Left ventricle myocardium inferior (tissue), 1 donor: ENCODE measurements at regions not wholly inside any gene's neighbourhood (a gene's known extent, or its start where the extent isn't known, plus 50 kb on each side); places are given as distances from the start of the nearest gene placed in this dataset.

Source experiments
- DNase-seq: peaks from one replicate; pipeline ENCODE4 v3.0.0-alpha.2; 2020
- H3K27ac ChIP-seq: fragments of 200-600 bp; replicated peaks from 2 replicates; pipeline ENCODE4 v1.8.0; 2021
- H3K27me3 ChIP-seq: fragments of 200-600 bp; 2 replicates; pipeline ENCODE4 v1.8.0; 2021; ENCODE audit warnings: low read depth
- H3K36me3 ChIP-seq: fragments of 200-600 bp; 2 replicates; pipeline ENCODE4 v1.8.0; 2021
- H3K4me1 ChIP-seq: fragments of 200-600 bp; 2 replicates; pipeline ENCODE4 v1.8.0; 2021
- H3K4me3 ChIP-seq: fragments of 200-600 bp; 2 replicates; pipeline ENCODE4 v1.8.0; 2021; ENCODE audit warnings: mild to moderate bottlenecking, moderate library complexity
- H3K9me3 ChIP-seq: fragments of 200-600 bp; replicated peaks from 2 replicates; pipeline ENCODE4 v1.8.0; 2021
- CTCF ChIP-seq: fragments of 200-600 bp; IDR thresholded peaks from 2 replicates; pipeline ENCODE4 v1.8.0; 2021; ENCODE audit warnings: antibody characterized with exemption, mild to moderate bottlenecking, borderline replicate concordance
- intact Hi-C: fragments of 100-400 bp; cut with micrococcal nuclease; formaldehyde crosslinking; loops from one replicate; pipeline ENCODE4 v1.11.0; 2022
- donor health status: DM: no; HTN: yes; CAD: no; lungs with severe emphysema.

- Histone ChIP-seq H3K27ac (no peak overlapping the region), H3K9me3 (no peaks in the 10 kb centered on the region), H3K27me3 (no peaks in the 10 kb centered on the region), H3K4me3 (no peak overlapping the region), H3K4me1 (no peaks in the 10 kb centered on the region), H3K36me3 (no peaks in the 10 kb centered on the region)
- intact Hi-C loops = no loop called here
- no peak for TF ChIP-seq CTCF
- DNase-seq = no peak
These were observed 129.0 kb upstream of the ATXN7L3B start for GRCh38 chr12:74408601-74409166.

GRCh38 chr12:74412606-74413230 is 124.9 kb upstream of the ATXN7L3B start:
- Histone ChIP-seq H3K4me1 (no peaks in the 10 kb centered on the region), H3K4me3 (no peak overlapping the region), H3K27me3 (no peaks in the 10 kb centered on the region), H3K27ac (no peak overlapping the region), H3K36me3 (no peaks in the 10 kb centered on the region), H3K9me3 (no peaks in the 10 kb centered on the region)
- no peak for DNase-seq
- intact Hi-C loops = no loop called here
- TF ChIP-seq CTCF = peak; percentile 51

- no peaks in the 10 kb centered on the region for H3K36me3 ChIP-seq
- H3K4me1 ChIP-seq = no peaks in the 10 kb centered on the region
- no peak for DNase-seq
- no peaks in the 10 kb centered on the region for H3K27me3 ChIP-seq
- peak; percentile 50 for TF ChIP-seq CTCF
- H3K4me3 ChIP-seq = no peak overlapping the region
- intact Hi-C loops = no loop called here
- H3K27ac ChIP-seq = no peak overlapping the region
- no peaks in the 10 kb centered on the region for H3K9me3 ChIP-seq
These were observed 122.0 kb upstream of the ATXN7L3B start for GRCh38 chr12:74415633-74416032.

- DNase-seq = no peak
- Histone ChIP-seq H3K36me3 (no peaks in the 10 kb centered on the region), H3K27me3 (no peaks in the 10 kb centered on the region), H3K27ac (no peak overlapping the region), H3K9me3 (no peaks in the 10 kb centered on the region), H3K4me3 (no peak overlapping the region), H3K4me1 (no peaks in the 10 kb centered on the region)
- no peak for TF ChIP-seq CTCF
- intact Hi-C loops = no loop called here
These were observed 119.1 kb upstream of the ATXN7L3B start for GRCh38 chr12:74418573-74418972.

- intact Hi-C loops = no loop called here
- Histone ChIP-seq H3K9me3 (no peaks in the 10 kb centered on the region), H3K4me3 (no peak overlapping the region), H3K36me3 (no peaks in the 10 kb centered on the region), H3K4me1 (no peaks in the 10 kb centered on the region), H3K27me3 (no peaks in the 10 kb centered on the region), H3K27ac (no peak overlapping the region)
- DNase-seq = no peak
- TF ChIP-seq CTCF = no peak
These were observed 112.9 kb upstream of the ATXN7L3B start for GRCh38 chr12:74424778-74425177.
